H9 (cell line): ENCODE measurements at regions not wholly inside any gene's neighbourhood (a gene's known extent, or its start where the extent isn't known, plus 50 kb on each side); places are given as distances from the start of the nearest gene placed in this dataset.

Source experiments
- DNase-seq: peaks from one replicate; pipeline ENCODE4 v3.0.0-alpha.2; 2017
- H2AFZ ChIP-seq: one replicate; pipeline ENCODE4 v1.6.1; 2013; ENCODE audit warnings: mild to moderate bottlenecking, low read length, control low read depth, moderate library complexity
- H2AK5ac ChIP-seq: 2 replicates; pipeline ENCODE4 v1.6.1; 2013; ENCODE audit warnings: low read length, control low read depth, mixed read lengths; ENCODE audit not compliant: insufficient read length
- H2BK120ac ChIP-seq: one replicate; pipeline ENCODE4 v1.6.1; 2013; ENCODE audit warnings: low read depth, mild to moderate bottlenecking, low read length, control low read depth, inconsistent platforms; ENCODE audit not compliant: poor library complexity, severe bottlenecking
- H2BK12ac ChIP-seq: 2 replicates; pipeline ENCODE4 v1.6.1; 2013; ENCODE audit warnings: low read length, control low read depth, mixed read lengths, low read depth; ENCODE audit not compliant: insufficient read length
- H2BK15ac ChIP-seq: 2 replicates; pipeline ENCODE4 v1.6.1; 2013; ENCODE audit warnings: low read depth, low read length, control low read depth
- H2BK20ac ChIP-seq: one replicate; pipeline ENCODE4 v1.6.1; 2013; ENCODE audit warnings: low read depth, mild to moderate bottlenecking, low read length, control low read depth, inconsistent platforms; ENCODE audit not compliant: poor library complexity, severe bottlenecking
- H2BK5ac ChIP-seq: 2 replicates; pipeline ENCODE4 v1.6.1; 2013; ENCODE audit warnings: low read length, control low read depth, mixed read lengths; ENCODE audit not compliant: insufficient read length
- H3K14ac ChIP-seq: 2 replicates; pipeline ENCODE4 v1.6.1; 2013; ENCODE audit warnings: low read length, control low read depth; ENCODE audit not compliant: insufficient read depth
- H3K18ac ChIP-seq: 2 replicates; pipeline ENCODE4 v1.6.1; 2013; ENCODE audit warnings: low read depth, mild to moderate bottlenecking, mixed read lengths, low read length, control low read depth; ENCODE audit not compliant: insufficient read length
- H3K23ac ChIP-seq: 2 replicates; pipeline ENCODE4 v1.6.1; 2013; ENCODE audit warnings: low read length, control low read depth, mixed read lengths, low read depth; ENCODE audit not compliant: insufficient read length
- H3K23me2 ChIP-seq: 2 replicates; pipeline ENCODE4 v1.6.1; 2013; ENCODE audit warnings: low read depth, mild to moderate bottlenecking, mixed read lengths, low read length, control low read depth; ENCODE audit not compliant: insufficient read length, poor library complexity, severe bottlenecking
- H3K27ac ChIP-seq: 2 replicates; pipeline ENCODE4 v1.5.1; 2013; ENCODE audit warnings: low read length, control low read depth, mixed read lengths, low read depth; ENCODE audit not compliant: insufficient read length
- H3K27me3 ChIP-seq: 2 replicates; pipeline ENCODE4 v1.6.1; 2013; ENCODE audit warnings: low read length, control low read depth, inconsistent platforms; ENCODE audit not compliant: insufficient read depth
- H3K4ac ChIP-seq: 2 replicates; pipeline ENCODE4 v1.6.1; 2013; ENCODE audit warnings: low read depth, mild to moderate bottlenecking, control low read depth, inconsistent platforms, low read length, moderate library complexity
- H3K4me1 ChIP-seq: 2 replicates; pipeline ENCODE4 v1.6.1; 2013; ENCODE audit warnings: low read length, control low read depth, inconsistent platforms; ENCODE audit not compliant: insufficient read depth
- H3K4me2 ChIP-seq: 2 replicates; pipeline ENCODE4 v1.6.1; 2013; ENCODE audit warnings: low read length, control low read depth, mixed read lengths; ENCODE audit not compliant: insufficient read length, insufficient read depth
- H3K56ac ChIP-seq: 2 replicates; pipeline ENCODE4 v1.6.1; 2013; ENCODE audit warnings: low read depth, mild to moderate bottlenecking, mixed read lengths, low read length, control low read depth; ENCODE audit not compliant: insufficient read length
- H3K79me1 ChIP-seq: 2 replicates; pipeline ENCODE4 v1.6.1; 2013; ENCODE audit warnings: low read depth, mild to moderate bottlenecking, moderate library complexity, low read length, control low read depth, inconsistent platforms; ENCODE audit not compliant: insufficient read depth, poor library complexity, severe bottlenecking
- H3K79me2 ChIP-seq: 2 replicates; pipeline ENCODE4 v1.6.1; 2013; ENCODE audit warnings: low read length, control low read depth, inconsistent platforms; ENCODE audit not compliant: insufficient read depth
- H3K9ac ChIP-seq: 2 replicates; pipeline ENCODE4 v1.6.1; 2013; ENCODE audit warnings: low read length, control low read depth, mixed read lengths; ENCODE audit not compliant: insufficient read length; ENCODE audit errors: extremely low read depth
- H3K9me3 ChIP-seq: one replicate; pipeline ENCODE4 v1.6.1; 2013; ENCODE audit warnings: low read depth, low read length, inconsistent platforms; ENCODE audit not compliant: control insufficient read depth
- H3T11ph ChIP-seq: one replicate; pipeline ENCODE4 v1.6.1; 2013; ENCODE audit warnings: mild to moderate bottlenecking, low read length, control low read depth, inconsistent platforms
- H4K20me1 ChIP-seq: one replicate; pipeline ENCODE4 v1.6.1; 2013; ENCODE audit not compliant: control insufficient read depth, insufficient read length, insufficient read depth
- H4K5ac ChIP-seq: 2 replicates; pipeline ENCODE4 v1.6.1; 2013; ENCODE audit warnings: low read depth, mild to moderate bottlenecking, mixed read lengths, low read length, control low read depth; ENCODE audit not compliant: insufficient read length
- H4K8ac ChIP-seq: replicated peaks from 2 replicates; pipeline ENCODE4 v1.6.1; 2013; ENCODE audit warnings: low read length, control low read depth, mixed read lengths, low read depth; ENCODE audit not compliant: insufficient read length
- H4K91ac ChIP-seq: 2 replicates; pipeline ENCODE4 v1.6.1; 2013; ENCODE audit warnings: low read depth, mild to moderate bottlenecking, moderate library complexity, mixed read lengths, low read length, control low read depth; ENCODE audit not compliant: insufficient read length
- H3K27ac Mint-ChIP-seq, 3 experiments: 2 replicates in 2 of 3; 3 replicates in 1 of 3; pipeline ENCODE4 v1.8.0; 2020 to 2021; ENCODE audit warnings: mixed read lengths in 3 of 3, mild to moderate bottlenecking in 1 of 3, moderate library complexity in 1 of 3
- H3K27me3 Mint-ChIP-seq: 2 replicates; pipeline ENCODE4 v1.8.0; 2021; ENCODE audit warnings: low read depth, mild to moderate bottlenecking, moderate library complexity, mixed read lengths
- H3K36me3 Mint-ChIP-seq, 3 experiments: 2 replicates in 2 of 3; 3 replicates in 1 of 3; pipeline ENCODE4 v1.8.0; 2020 to 2021; ENCODE audit warnings: low read depth in 3 of 3, mixed read lengths in 3 of 3; ENCODE audit not compliant: insufficient read depth in 1 of 3
- H3K4me1 Mint-ChIP-seq, 2 experiments: 2 replicates each; pipeline ENCODE4 v1.8.0; 2020; ENCODE audit warnings: mixed read lengths in 2 of 2
- H3K4me3 Mint-ChIP-seq, 2 experiments: 2 replicates in 1 of 2; 3 replicates in 1 of 2; pipeline ENCODE4 v1.8.0; 2020 to 2021; ENCODE audit warnings: mild to moderate bottlenecking in 2 of 2, mixed read lengths in 2 of 2, moderate library complexity in 1 of 2
- H3K9me3 Mint-ChIP-seq, 2 experiments: 2 replicates in 1 of 2; 3 replicates in 1 of 2; pipeline ENCODE4 v1.8.0; 2020; ENCODE audit warnings: mild to moderate bottlenecking in 2 of 2, mixed read lengths in 2 of 2, moderate library complexity in 1 of 2
- WGBS: extraction: QIAGEN DNeasy Blood & Tissue Kit; methylation state at CpG from one replicate; pipeline ENCODE4 v1.1.7; 2013; ENCODE audit warnings: missing lambda C conversion rate, low lambda C conversion rate, mixed read lengths; ENCODE audit not compliant: insufficient read length; ENCODE audit errors: extremely low coverage; 5-methylcytosine and 5-hydroxymethylcytosine counted together
- TF ChIP-seq, protein P1 (sequence below): fragments of 200-600 bp; sonication (generic); conservative IDR thresholded peaks from 3 replicates; pipeline ENCODE4 v1.8.0; 2021; ENCODE audit warnings: antibody characterized with exemption, mild to moderate bottlenecking

DNA sequence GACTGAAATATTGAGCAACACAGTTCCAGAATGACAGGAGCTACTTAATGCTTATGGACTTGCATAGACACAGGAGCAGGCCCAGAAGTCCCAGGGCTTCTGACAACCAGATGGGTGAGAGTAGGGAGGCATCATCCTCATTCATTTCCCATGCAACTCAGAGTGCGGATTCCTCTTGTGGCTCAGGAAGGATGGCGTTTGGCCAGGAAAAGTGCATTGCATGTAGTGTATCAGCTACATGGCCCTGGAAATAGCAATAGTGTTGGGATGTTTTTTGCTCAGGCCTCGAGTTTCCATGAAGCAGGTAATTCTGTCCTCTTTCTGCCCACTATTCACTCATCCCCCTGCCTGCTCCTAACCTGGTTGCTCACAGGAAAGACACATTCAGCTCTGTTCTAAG lies 136.6 kb downstream of the PDGFRA start:
- H3K27me3 Mint-ChIP-seq: no peaks in the 10 kb centered on the region; the same call in 1 of the 2 replicates
- Histone ChIP-seq H2BK15ac (no peak overlapping the region), H3K23me2 (no peaks in the 10 kb centered on the region), H2BK12ac (no peak overlapping the region), H3K27me3 (no peaks in the 10 kb centered on the region), H2BK5ac (no peak overlapping the region), H2AFZ (no peak overlapping the region), H4K91ac (no peak overlapping the region), H3K9me3 (no peaks in the 10 kb centered on the region), H4K20me1 (no peaks in the 10 kb centered on the region), H4K5ac (no peak overlapping the region), H3K4me2 (no peak overlapping the region), H3K4me1 (no peaks in the 10 kb centered on the region), H3K4ac (no peak overlapping the region), H3K9ac (no peak overlapping the region), H2BK120ac (no peak overlapping the region), H3K79me2 (no peaks in the 10 kb centered on the region), H3K27ac (no peak overlapping the region), H2AK5ac (no peak overlapping the region), H3K23ac (no peak overlapping the region), H3K79me1 (no peaks in the 10 kb centered on the region), H3K18ac (no peak overlapping the region), H3T11ph (no peak overlapping the region), H4K8ac (no peak overlapping the region), H2BK20ac (no peak overlapping the region), H3K14ac (no peak overlapping the region), H3K56ac (no peak overlapping the region)
- no peak overlapping the region for H3K27ac Mint-ChIP-seq
- no peaks in the 10 kb centered on the region for H3K9me3 Mint-ChIP-seq
- H3K4me3 Mint-ChIP-seq: no peak overlapping the region
- TF ChIP-seq, protein P1, sequence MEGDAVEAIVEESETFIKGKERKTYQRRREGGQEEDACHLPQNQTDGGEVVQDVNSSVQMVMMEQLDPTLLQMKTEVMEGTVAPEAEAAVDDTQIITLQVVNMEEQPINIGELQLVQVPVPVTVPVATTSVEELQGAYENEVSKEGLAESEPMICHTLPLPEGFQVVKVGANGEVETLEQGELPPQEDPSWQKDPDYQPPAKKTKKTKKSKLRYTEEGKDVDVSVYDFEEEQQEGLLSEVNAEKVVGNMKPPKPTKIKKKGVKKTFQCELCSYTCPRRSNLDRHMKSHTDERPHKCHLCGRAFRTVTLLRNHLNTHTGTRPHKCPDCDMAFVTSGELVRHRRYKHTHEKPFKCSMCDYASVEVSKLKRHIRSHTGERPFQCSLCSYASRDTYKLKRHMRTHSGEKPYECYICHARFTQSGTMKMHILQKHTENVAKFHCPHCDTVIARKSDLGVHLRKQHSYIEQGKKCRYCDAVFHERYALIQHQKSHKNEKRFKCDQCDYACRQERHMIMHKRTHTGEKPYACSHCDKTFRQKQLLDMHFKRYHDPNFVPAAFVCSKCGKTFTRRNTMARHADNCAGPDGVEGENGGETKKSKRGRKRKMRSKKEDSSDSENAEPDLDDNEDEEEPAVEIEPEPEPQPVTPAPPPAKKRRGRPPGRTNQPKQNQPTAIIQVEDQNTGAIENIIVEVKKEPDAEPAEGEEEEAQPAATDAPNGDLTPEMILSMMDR: no peak
- WGBS: no CpG with 5 or more reads among the region's 3 CpGs
- peaks cover 8 to 14% of the 10 kb centered on the region in 2 experiments for H3K4me1 Mint-ChIP-seq
- H3K36me3 Mint-ChIP-seq: no peaks in the 10 kb centered on the region
- DNase-seq: no peak
